ENCODE measurements at regions not wholly inside any gene's neighbourhood (a gene's known extent, or its start where the extent isn't known, plus 50 kb on each side); places are given as distances from the start of the nearest gene placed in this dataset.

GRCh38 chr13:70889163-70889562 lies 780.9 kb upstream of the KLHL1 start:
- no peak for DNase-seq

GRCh38 chr13:70884196-70884595 lies 775.9 kb upstream of the KLHL1 start:
- no peak for DNase-seq

GRCh38 chr13:70874636-70875035 lies 766.4 kb upstream of the KLHL1 start:
- DNase-seq = no peak

- no peak for DNase-seq
Observed at GRCh38 chr13:70864731-70865130, 756.5 kb upstream of the KLHL1 start.

- DNase-seq = no peak
Observed at GRCh38 chr13:70856711-70857110, 748.5 kb upstream of the KLHL1 start.

GRCh38 chr13:70856025-70856424 lies 747.8 kb upstream of the KLHL1 start:
- DNase-seq = no peak

GRCh38 chr13:70849222-70849621 lies 741.0 kb upstream of the KLHL1 start:
- DNase-seq = no peak

GRCh38 chr13:70844391-70845108 lies 736.3 kb upstream of the KLHL1 start:
- DNase-seq = no peak

GRCh38 chr13:70842062-70842644 lies 733.9 kb upstream of the KLHL1 start:
- DNase-seq = no peak

GRCh38 chr13:70841240-70842061 lies 733.2 kb upstream of the KLHL1 start:
- no peak for DNase-seq

GRCh38 chr13:70835371-70835770 lies 727.1 kb upstream of the KLHL1 start:
- DNase-seq = no peak

- DNase-seq = no peak
Observed at GRCh38 chr13:70829748-70830147, 721.5 kb upstream of the KLHL1 start.

- no peak for DNase-seq
Observed at GRCh38 chr13:70817576-70817975, 709.3 kb upstream of the KLHL1 start.

- no peak for DNase-seq
Observed at GRCh38 chr13:70816853-70817252, 708.6 kb upstream of the KLHL1 start.

GRCh38 chr13:70814684-70815083 lies 706.4 kb upstream of the KLHL1 start:
- DNase-seq = no peak

- no peak for DNase-seq
Observed at GRCh38 chr13:70812481-70812880, 704.2 kb upstream of the KLHL1 start.

- DNase-seq = no peak
Observed at GRCh38 chr13:70809588-70809987, 701.3 kb upstream of the KLHL1 start.

GRCh38 chr13:70798385-70798784 lies 690.1 kb upstream of the KLHL1 start:
- DNase-seq = no peak

- no peak for DNase-seq
Observed at GRCh38 chr13:70795484-70795883, 687.2 kb upstream of the KLHL1 start.

- no peak for DNase-seq
Observed at GRCh38 chr13:70792121-70792520, 683.9 kb upstream of the KLHL1 start.

- no peak for DNase-seq
Observed at GRCh38 chr13:70789751-70790150, 681.5 kb upstream of the KLHL1 start.

GRCh38 chr13:70788074-70788473 lies 679.8 kb upstream of the KLHL1 start:
- no peak for DNase-seq

- no peak for DNase-seq
Observed at GRCh38 chr13:70784207-70784989, 676.1 kb upstream of the KLHL1 start.
